Astrocyte (in vitro differentiated cells and primary cell): ENCODE measurements at regions not wholly inside any gene's neighbourhood (a gene's known extent, or its start where the extent isn't known, plus 50 kb on each side); places are given as distances from the start of the nearest gene placed in this dataset.

ENCODE experiments used
- CTCF ChIP-seq: IDR thresholded peaks from 2 replicates; pipeline ENCODE4 v1.5.1; 2011; ENCODE audit warnings: low read depth, mild to moderate bottlenecking, inconsistent platforms, low read length, moderate library complexity; ENCODE audit not compliant: insufficient read depth
- EZH2 ChIP-seq: IDR thresholded peaks from 2 replicates; pipeline ENCODE4 v1.6.1; 2012; ENCODE audit warnings: mild to moderate bottlenecking, low read length, inconsistent platforms; ENCODE audit not compliant: insufficient read depth

- TF ChIP-seq CTCF = no peak
- TF ChIP-seq EZH2 = no peak
Observed at GRCh38 chr12:105468464-105468863, 138.0 kb downstream of the C12orf75 start.
